Trophoblast cell (in vitro differentiated cells and primary cell): ENCODE measurements at regions not wholly inside any gene's neighbourhood (a gene's known extent, or its start where the extent isn't known, plus 50 kb on each side); places are given as distances from the start of the nearest gene placed in this dataset.

Experiments
- DNase-seq, 2 donors: peaks; one replicate each; pipeline ENCODE4 v3.0.0-alpha.2; 2016
- H2AFZ ChIP-seq: 2 replicates; pipeline ENCODE4 v1.6.1; 2013; ENCODE audit warnings: low read length, moderate library complexity, mild to moderate bottlenecking; ENCODE audit not compliant: insufficient read depth, poor library complexity
- H2AK5ac ChIP-seq: 2 replicates; pipeline ENCODE4 v1.6.1; 2013; ENCODE audit warnings: mild to moderate bottlenecking, low read length
- H2BK120ac ChIP-seq: 2 replicates; pipeline ENCODE4 v1.6.1; 2013; ENCODE audit warnings: low read length, mild to moderate bottlenecking, moderate library complexity; ENCODE audit not compliant: insufficient read depth, poor library complexity
- H2BK12ac ChIP-seq: 2 replicates; pipeline ENCODE4 v1.6.1; 2013; ENCODE audit warnings: mild to moderate bottlenecking, low read length, moderate library complexity
- H2BK5ac ChIP-seq: 2 replicates; pipeline ENCODE4 v1.6.1; 2013; ENCODE audit warnings: low read length, low read depth, moderate library complexity, mild to moderate bottlenecking; ENCODE audit not compliant: poor library complexity
- H3K14ac ChIP-seq: 2 replicates; pipeline ENCODE4 v1.6.1; 2013; ENCODE audit warnings: mild to moderate bottlenecking, low read length
- H3K18ac ChIP-seq: 2 replicates; pipeline ENCODE4 v1.6.1; 2013; ENCODE audit warnings: mild to moderate bottlenecking, low read length
- H3K23ac ChIP-seq: 2 replicates; pipeline ENCODE4 v1.6.1; 2013; ENCODE audit warnings: low read length
- H3K27ac ChIP-seq: 2 replicates; pipeline ENCODE4 v1.5.1; 2013; ENCODE audit warnings: low read depth, mild to moderate bottlenecking, inconsistent platforms, low read length, moderate library complexity
- H3K27me3 ChIP-seq: 2 replicates; pipeline ENCODE4 v1.6.1; 2013; ENCODE audit warnings: inconsistent platforms, mild to moderate bottlenecking, low read length, moderate library complexity; ENCODE audit not compliant: insufficient read depth
- H3K36me3 ChIP-seq, 2 experiments: 1 replicate in 1 of 2; 2 replicates in 1 of 2; pipeline ENCODE4 v1.6.1; 2013; ENCODE audit warnings: low read length in 2 of 2, mild to moderate bottlenecking in 2 of 2, moderate library complexity in 1 of 2; ENCODE audit not compliant: insufficient read depth in 2 of 2, control insufficient read depth in 1 of 2
- H3K4ac ChIP-seq: 2 replicates; pipeline ENCODE4 v1.6.1; 2013; ENCODE audit warnings: low read depth, mild to moderate bottlenecking, low read length, moderate library complexity
- H3K4me1 ChIP-seq, 2 experiments: 1 replicate in 1 of 2; 2 replicates in 1 of 2; pipeline ENCODE4 v1.6.1; 2013; ENCODE audit warnings: low read length in 2 of 2, mild to moderate bottlenecking in 2 of 2, moderate library complexity in 1 of 2; ENCODE audit not compliant: insufficient read depth in 2 of 2, control insufficient read depth in 1 of 2
- H3K4me2 ChIP-seq: 2 replicates; pipeline ENCODE4 v1.6.1; 2013; ENCODE audit warnings: inconsistent platforms, mild to moderate bottlenecking, low read length, moderate library complexity
- H3K4me3 ChIP-seq: 2 replicates; pipeline ENCODE4 v1.5.1; 2013; ENCODE audit warnings: mild to moderate bottlenecking, low read depth, low read length, inconsistent platforms
- H3K79me1 ChIP-seq: one replicate; pipeline ENCODE4 v1.6.1; 2013; ENCODE audit warnings: low read length
- H3K79me2 ChIP-seq: 2 replicates; pipeline ENCODE4 v1.6.1; 2013; ENCODE audit warnings: low read length, mild to moderate bottlenecking; ENCODE audit not compliant: control insufficient read depth, insufficient read depth, poor library complexity
- H3K9ac ChIP-seq: 2 replicates; pipeline ENCODE4 v1.6.1; 2013; ENCODE audit warnings: mild to moderate bottlenecking, low read length
- H3K9me3 ChIP-seq: 2 replicates; pipeline ENCODE4 v1.6.1; 2013; ENCODE audit warnings: low read depth, mild to moderate bottlenecking, control low read depth, inconsistent platforms, low read length; ENCODE audit not compliant: insufficient read depth
- H4K12ac ChIP-seq: 2 replicates; pipeline ENCODE4 v1.6.1; 2013; ENCODE audit warnings: low read depth, mild to moderate bottlenecking, low read length, moderate library complexity
- H4K8ac ChIP-seq: 2 replicates; pipeline ENCODE4 v1.6.1; 2013; ENCODE audit warnings: low read depth, mild to moderate bottlenecking, low read length, moderate library complexity
- H4K91ac ChIP-seq: one replicate; pipeline ENCODE4 v1.6.1; 2013; ENCODE audit warnings: low read depth, mild to moderate bottlenecking, low read length, moderate library complexity
- WGBS: extraction: QIAGEN DNeasy Blood & Tissue Kit; methylation state at CpG from one replicate; pipeline ENCODE4 v1.1.7; 2013; ENCODE audit warnings: missing lambda C conversion rate; ENCODE audit not compliant: insufficient read length, insufficient coverage; ENCODE audit errors: extremely low coverage; 5-methylcytosine and 5-hydroxymethylcytosine counted together

- H4K12ac ChIP-seq = no peak overlapping the region
- H3K79me2 ChIP-seq = no peaks in the 10 kb centered on the region
- no peak overlapping the region for H3K4ac ChIP-seq
- no peak overlapping the region for H2BK12ac ChIP-seq
- H3K23ac ChIP-seq = no peak overlapping the region
- no CpG with 5 or more reads among the region's 14 CpGs for WGBS
- no peak overlapping the region for H4K8ac ChIP-seq
- H3K18ac ChIP-seq = no peak overlapping the region
- no peak overlapping the region for H2BK120ac ChIP-seq
- H2AFZ ChIP-seq = no peak overlapping the region
- H3K36me3 ChIP-seq = no peaks in the 10 kb centered on the region
- H3K79me1 ChIP-seq = no peaks in the 10 kb centered on the region
- H3K27ac ChIP-seq = no peak overlapping the region
- no peak overlapping the region for H3K9ac ChIP-seq
- H3K14ac ChIP-seq = no peak overlapping the region
- DNase-seq = peak in 1 of 2 donors; percentile 19
- H2BK5ac ChIP-seq = no peak overlapping the region
- H3K27me3 ChIP-seq = no peaks in the 10 kb centered on the region
- no peaks in the 10 kb centered on the region for H3K4me1 ChIP-seq
- no peak overlapping the region for H3K4me2 ChIP-seq
- H2AK5ac ChIP-seq = no peak overlapping the region
- H4K91ac ChIP-seq = no peak overlapping the region
- H3K9me3 ChIP-seq = no peaks in the 10 kb centered on the region
- no peak overlapping the region for H3K4me3 ChIP-seq
These were observed 125.5 kb downstream of the KCNRG start for GRCh38 chr13:50140581-50141374.

DNA sequence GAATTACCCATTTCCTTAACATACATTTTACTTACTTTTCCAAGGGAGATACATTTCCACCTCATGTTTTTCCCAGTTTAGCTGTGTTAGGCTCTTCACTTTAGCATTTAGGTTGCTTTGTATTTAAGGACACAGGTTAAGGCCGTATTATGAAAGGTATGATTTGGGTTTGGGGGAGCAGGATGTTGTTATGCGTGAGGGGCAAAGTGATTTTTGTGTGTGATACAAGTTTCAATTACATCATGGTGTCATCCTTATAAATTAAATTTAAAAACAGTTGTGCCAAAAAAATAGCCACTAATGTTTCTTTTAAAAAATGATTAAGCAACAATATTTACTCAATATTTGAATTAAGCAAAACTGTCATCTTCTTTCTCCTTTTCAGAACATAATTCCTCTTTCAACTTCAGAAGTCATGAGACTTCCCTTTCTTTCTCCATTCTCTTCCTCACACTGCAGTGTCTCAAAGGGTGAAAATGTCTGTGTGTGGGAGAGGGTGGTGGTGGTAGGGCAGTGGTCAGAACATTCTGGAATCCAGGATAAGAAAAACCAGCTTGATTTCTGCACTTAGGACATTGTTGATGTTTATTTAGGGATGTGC, 126.2 kb downstream of the KCNRG start:
- Histone ChIP-seq H2BK5ac (no peak overlapping the region), H3K23ac (no peak overlapping the region), H3K18ac (no peak overlapping the region), H3K4me1 (no peaks in the 10 kb centered on the region), H4K8ac (no peak overlapping the region), H4K91ac (no peak overlapping the region), H3K4ac (no peak overlapping the region), H3K9me3 (no peaks in the 10 kb centered on the region), H3K4me2 (no peak overlapping the region), H3K27me3 (no peaks in the 10 kb centered on the region), H2BK12ac (no peak overlapping the region), H3K79me2 (no peaks in the 10 kb centered on the region), H3K36me3 (no peaks in the 10 kb centered on the region), H2BK120ac (no peak overlapping the region), H4K12ac (no peak overlapping the region), H3K27ac (no peak overlapping the region), H3K9ac (no peak overlapping the region), H2AFZ (no peak overlapping the region), H2AK5ac (no peak overlapping the region), H3K79me1 (no peaks in the 10 kb centered on the region), H3K14ac (no peak overlapping the region), H3K4me3 (no peak overlapping the region)
- no peak for DNase-seq
- WGBS = no CpG with 5 or more reads among the region's 2 CpGs

DNA sequence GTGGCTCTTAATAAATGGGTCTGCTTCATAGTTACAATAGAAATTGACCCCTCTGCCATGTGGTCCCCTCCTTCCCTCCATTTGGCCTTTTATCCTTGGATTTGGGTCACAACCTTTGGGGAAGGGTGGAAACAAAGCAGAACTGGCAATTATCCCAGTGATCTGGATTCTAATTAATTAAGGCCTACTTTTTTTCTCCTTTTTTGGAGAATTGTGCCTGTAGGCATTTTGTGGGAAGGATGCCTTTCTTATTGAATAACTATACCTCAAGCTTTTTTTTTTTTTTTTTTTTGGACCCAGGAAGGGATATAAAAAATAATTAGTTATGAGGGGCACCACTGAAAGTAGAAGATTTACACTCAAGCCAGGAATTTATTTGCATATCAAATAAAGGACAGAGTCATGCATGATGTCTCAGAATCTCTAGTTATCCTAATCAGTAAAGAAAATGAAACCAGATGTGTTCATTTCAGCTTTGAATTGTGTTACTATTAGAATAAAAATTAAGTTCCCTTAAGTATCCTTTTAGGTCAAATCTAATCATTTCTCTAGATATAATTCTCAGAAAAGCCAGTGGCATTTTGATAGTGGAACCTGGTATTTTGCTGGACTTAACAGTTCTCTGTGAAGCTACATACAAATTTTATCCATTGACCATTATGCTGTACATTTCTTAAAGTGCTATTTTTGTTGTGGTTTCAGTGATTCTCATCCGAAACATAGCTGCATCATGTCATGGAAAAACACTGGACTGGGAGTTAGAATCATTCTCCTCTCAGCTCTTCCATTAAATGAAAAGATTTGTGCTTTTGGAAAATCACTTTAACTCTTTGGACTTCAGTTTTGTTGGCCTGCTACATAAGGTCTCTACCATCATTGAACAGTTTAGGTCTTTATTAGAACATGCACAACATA, 129.3 kb downstream of the KCNRG start:
- H3K36me3 ChIP-seq = no peaks in the 10 kb centered on the region
- no peak overlapping the region for H3K14ac ChIP-seq
- H2BK12ac ChIP-seq = no peak overlapping the region
- H2AK5ac ChIP-seq = no peak overlapping the region
- no peak overlapping the region for H4K8ac ChIP-seq
- no peaks in the 10 kb centered on the region for H3K4me1 ChIP-seq
- H4K12ac ChIP-seq = no peak overlapping the region
- no peaks in the 10 kb centered on the region for H3K79me2 ChIP-seq
- no peaks in the 10 kb centered on the region for H3K79me1 ChIP-seq
- H3K4me2 ChIP-seq = no peak overlapping the region
- H3K27me3 ChIP-seq = no peaks in the 10 kb centered on the region
- no peak overlapping the region for H3K18ac ChIP-seq
- no peak overlapping the region for H2BK5ac ChIP-seq
- H2BK120ac ChIP-seq = no peak overlapping the region
- WGBS = no CpG with 5 or more reads among the region's 1 CpG
- DNase-seq = no peak
- H3K9me3 ChIP-seq = no peaks in the 10 kb centered on the region
- H3K23ac ChIP-seq = no peak overlapping the region
- no peak overlapping the region for H3K27ac ChIP-seq
- no peak overlapping the region for H2AFZ ChIP-seq
- no peak overlapping the region for H3K4me3 ChIP-seq
- H3K9ac ChIP-seq = no peak overlapping the region
- H4K91ac ChIP-seq = no peak overlapping the region
- H3K4ac ChIP-seq = no peak overlapping the region

GRCh38 chr13:50149214-50149613, 134.0 kb downstream of the KCNRG start:
- no peak overlapping the region for H2BK12ac ChIP-seq
- H3K4me3 ChIP-seq = no peak overlapping the region
- no peak overlapping the region for H4K8ac ChIP-seq
- no peak overlapping the region for H3K23ac ChIP-seq
- no peak overlapping the region for H3K4me2 ChIP-seq
- H3K14ac ChIP-seq = no peak overlapping the region
- H3K79me2 ChIP-seq = no peaks in the 10 kb centered on the region
- H3K18ac ChIP-seq = no peak overlapping the region
- no peaks in the 10 kb centered on the region for H3K79me1 ChIP-seq
- H3K9ac ChIP-seq = no peak overlapping the region
- H3K27me3 ChIP-seq = no peaks in the 10 kb centered on the region
- H3K27ac ChIP-seq = no peak overlapping the region
- WGBS = no CpG with 5 or more reads among the region's 2 CpGs
- no peak overlapping the region for H2AFZ ChIP-seq
- no peak overlapping the region for H2BK120ac ChIP-seq
- no peak overlapping the region for H3K4ac ChIP-seq
- no peaks in the 10 kb centered on the region for H3K9me3 ChIP-seq
- no peak overlapping the region for H2AK5ac ChIP-seq
- no peak overlapping the region for H2BK5ac ChIP-seq
- H3K36me3 ChIP-seq = no peaks in the 10 kb centered on the region
- no peak overlapping the region for H4K12ac ChIP-seq
- H3K4me1 ChIP-seq = no peaks in the 10 kb centered on the region
- DNase-seq = no peak
- no peak overlapping the region for H4K91ac ChIP-seq
